HG03064 (cell line): ENCODE measurements at regions not wholly inside any gene's neighbourhood (a gene's known extent, or its start where the extent isn't known, plus 50 kb on each side); places are given as distances from the start of the nearest gene placed in this dataset.

Experiments
- ATAC-seq: cut with Tn5 transposase; IDR thresholded peaks from one replicate; pipeline ENCODE4 v1.9.1; 2021; ENCODE audit warnings: low read depth; ENCODE audit not compliant: unreplicated experiment

DNA sequence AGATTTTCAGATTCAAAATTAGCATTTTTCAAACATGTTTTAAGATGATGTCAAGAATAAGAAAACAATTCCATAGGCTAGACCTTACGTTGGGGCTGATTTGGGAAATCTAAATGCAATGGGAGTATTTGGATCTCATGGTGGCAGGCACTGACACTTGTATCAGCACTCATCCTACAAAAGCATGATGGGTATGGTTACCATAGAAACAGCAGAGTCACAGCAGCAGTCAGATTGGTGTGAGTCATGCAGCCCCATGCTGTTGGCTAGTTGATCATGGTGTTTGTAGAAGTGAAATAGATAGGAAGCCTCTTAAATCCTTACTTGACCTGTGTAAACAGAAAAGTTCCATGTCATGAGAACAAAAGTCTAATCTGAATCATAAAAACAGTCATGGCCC, 1637.3 kb upstream of the PABPC4L start:
- ATAC-seq, result no peak

DNA sequence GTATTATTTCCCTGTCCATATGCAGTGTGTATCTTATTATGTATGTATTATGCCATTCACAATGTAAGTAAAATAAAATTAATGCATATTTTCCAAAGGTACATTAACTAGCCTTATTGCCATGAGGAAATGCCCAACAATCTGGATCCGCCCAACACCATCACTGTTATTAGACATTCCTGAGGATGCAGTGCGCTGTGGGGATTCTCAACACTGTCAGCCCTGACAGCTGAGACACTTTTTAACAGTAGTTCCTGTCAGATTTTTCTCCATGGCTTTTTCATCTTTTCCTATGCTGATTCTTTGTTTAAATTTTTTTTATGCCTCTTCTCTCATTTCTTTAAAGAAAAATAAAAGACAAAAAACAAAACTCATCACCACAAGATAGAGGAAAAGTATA, 1632.9 kb upstream of the PABPC4L start:
- ATAC-seq, result no peak

- ATAC-seq, result no peak
These were observed 1631.9 kb upstream of the PABPC4L start for GRCh38 chr4:135833529-135833928.

DNA sequence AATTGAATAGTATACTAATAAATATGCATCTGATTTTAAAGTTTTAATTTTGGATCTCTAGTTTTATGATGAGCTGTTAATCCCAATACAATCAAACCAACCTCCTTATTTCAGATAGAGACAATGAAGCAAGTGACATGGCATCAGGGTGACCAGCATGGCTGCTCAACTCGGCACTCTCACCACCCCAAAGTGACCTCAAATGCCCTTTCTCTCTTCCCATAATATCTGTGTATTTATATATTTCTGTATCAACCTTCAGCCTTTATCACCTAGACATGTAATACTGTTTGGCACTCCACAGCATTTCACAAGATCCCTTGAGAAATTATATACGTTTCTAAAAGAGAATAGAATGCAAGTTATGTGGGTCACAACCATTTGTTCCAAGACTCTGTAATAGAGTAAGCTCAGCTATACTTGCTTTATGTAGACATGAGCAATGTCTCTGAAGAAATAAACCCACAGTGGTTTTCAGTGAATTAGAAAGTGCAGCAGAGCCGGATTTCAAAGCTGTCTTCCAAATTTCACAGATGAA, 1623.2 kb upstream of the PABPC4L start:
- ATAC-seq, result no peak

- no peak for ATAC-seq
These were observed 1603.2 kb upstream of the PABPC4L start for GRCh38 chr4:135804785-135805184.

- ATAC-seq, result no peak
These were observed 1575.8 kb upstream of the PABPC4L start for GRCh38 chr4:135777361-135777760.

DNA sequence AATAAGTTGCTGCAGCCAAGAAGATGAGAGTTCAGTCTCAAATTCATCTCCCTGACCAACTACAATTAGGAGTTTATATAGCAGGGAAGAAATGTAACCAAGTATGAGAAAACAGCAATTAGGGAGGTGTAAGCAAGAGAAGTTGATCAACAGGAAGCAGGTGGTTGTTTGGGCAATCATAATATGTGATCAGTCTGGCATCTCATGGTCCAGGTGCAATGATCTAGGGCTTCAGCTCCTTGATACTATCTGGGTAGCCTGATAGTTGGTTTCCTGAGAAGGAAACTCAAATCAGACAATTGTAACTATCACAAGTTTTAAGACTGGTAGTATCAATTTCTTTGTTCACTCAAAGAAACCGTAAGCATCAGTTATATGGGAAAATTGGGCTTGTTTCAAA, 1574.3 kb upstream of the PABPC4L start:
- ATAC-seq, result no peak

- no peak for ATAC-seq
These were observed 1568.9 kb upstream of the PABPC4L start for GRCh38 chr4:135770505-135770904.

- no peak for ATAC-seq
These were observed 1543.3 kb upstream of the PABPC4L start for GRCh38 chr4:135744928-135745327.

DNA sequence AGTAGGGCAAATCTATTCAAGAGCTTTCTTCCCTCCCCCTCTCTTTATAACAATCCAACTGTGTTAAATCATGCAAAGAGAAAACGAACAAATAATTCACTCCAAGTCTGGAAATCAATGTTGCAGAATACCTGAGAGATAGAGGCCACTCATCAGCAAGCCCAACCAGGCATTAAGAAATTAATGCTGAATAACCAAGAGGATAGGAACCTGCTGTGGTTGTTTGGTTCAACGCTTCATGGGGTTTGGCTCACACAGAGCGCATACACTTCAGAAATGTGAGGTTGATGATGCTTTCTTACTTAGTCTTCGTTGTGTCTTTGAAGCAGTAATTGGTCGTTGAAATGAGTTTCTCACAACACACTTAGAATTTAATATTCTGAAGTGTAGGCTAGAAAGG, 1540.0 kb upstream of the PABPC4L start:
- no peak for ATAC-seq

- no peak for ATAC-seq
These were observed 1537.8 kb upstream of the PABPC4L start for GRCh38 chr4:135739354-135739753.

GRCh38 chr4:135735512-135735911, 1533.9 kb upstream of the PABPC4L start:
- ATAC-seq, result no peak

DNA sequence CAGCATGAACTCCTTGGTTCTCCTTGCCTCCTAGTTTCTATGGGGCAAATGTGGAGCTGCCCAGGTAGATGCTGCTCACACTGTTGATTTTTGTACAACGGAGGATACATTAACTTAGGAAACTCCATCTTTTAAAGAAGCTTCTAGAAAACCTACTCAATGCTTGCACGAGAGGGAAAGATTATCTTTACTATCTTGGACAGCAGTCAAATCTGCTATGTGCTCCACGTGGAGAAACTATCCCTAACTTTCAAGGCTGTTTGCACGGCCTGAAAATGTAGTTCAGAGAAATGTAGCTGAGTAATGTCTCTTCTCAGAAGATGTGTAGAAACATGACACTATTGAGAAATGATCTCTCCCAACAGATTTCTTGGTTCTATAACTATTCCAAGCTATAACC, 1530.9 kb upstream of the PABPC4L start:
- no peak for ATAC-seq

- no peak for ATAC-seq
These were observed 1530.1 kb upstream of the PABPC4L start for GRCh38 chr4:135731682-135732081.

- ATAC-seq, result no peak
These were observed 1522.8 kb upstream of the PABPC4L start for GRCh38 chr4:135724421-135724820.

GRCh38 chr4:135718019-135718418, 1516.4 kb upstream of the PABPC4L start:
- ATAC-seq, result no peak

- ATAC-seq, result no peak
These were observed 1503.8 kb upstream of the PABPC4L start for GRCh38 chr4:135705343-135705742.

DNA sequence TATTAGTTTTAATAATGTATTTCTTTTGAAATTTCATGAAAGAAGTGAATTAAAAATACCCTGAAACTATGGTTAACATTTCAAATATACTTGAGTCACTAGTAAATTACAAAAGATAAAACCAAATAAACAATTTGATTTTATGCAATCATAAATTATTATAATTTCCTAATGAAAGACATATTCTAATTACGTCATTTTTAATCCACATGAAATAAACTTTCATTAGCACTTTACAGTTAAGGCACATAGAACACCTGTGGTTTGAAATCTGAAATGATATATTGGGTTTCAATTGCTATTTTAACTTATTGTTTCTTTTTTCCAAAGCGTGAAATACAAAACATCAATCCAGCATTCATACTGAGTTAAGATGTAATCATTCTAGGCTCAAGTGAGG, 1492.5 kb upstream of the PABPC4L start:
- no peak for ATAC-seq

DNA sequence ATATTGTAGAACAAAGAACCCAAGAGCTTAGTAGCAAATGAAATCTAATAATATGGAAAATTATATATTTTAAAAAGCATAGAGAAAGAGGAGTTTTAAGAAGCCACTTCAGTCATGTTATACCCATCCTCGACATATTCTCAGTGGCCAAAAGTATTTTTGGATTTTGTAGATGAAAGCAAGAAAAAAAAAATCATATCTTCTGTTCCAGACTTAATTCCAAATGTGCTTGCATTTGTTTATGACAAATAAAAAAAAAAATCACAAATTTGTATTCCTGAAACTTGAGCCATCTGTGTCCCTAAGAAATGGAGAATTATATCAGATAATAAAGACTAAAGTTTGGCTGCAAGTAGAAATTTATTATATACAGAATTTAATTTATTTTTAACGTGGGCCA, 1482.4 kb upstream of the PABPC4L start:
- no peak for ATAC-seq

DNA sequence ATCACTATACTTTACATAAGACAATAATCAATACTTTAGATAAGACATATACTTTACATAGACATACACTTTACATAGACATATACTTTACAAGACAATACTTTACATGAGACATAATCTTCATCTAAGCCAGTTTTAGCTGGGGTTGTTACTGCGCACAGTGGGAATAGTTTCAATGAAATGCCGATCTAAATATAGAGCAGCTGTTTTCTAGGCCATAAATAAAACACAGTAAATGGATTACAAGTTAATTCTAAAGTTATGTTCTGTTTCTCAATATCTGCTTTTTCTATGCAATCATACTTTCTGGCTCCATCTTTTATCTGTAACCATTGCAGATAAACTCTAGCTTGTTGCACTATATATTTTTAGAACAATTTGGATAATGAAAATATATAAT, 1470.6 kb upstream of the PABPC4L start:
- ATAC-seq, result no peak

- no peak for ATAC-seq
These were observed 1469.0 kb upstream of the PABPC4L start for GRCh38 chr4:135670548-135670947.
